GM12878 (cell line): ENCODE measurements at regions not wholly inside any gene's neighbourhood (a gene's known extent, or its start where the extent isn't known, plus 50 kb on each side); places are given as distances from the start of the nearest gene placed in this dataset.

Source experiments
- ASH2L ChIP-seq: fragments of 300-600, 200-600 bp; sonication (generic); IDR thresholded peaks from 2 replicates; pipeline ENCODE4 v1.6.1; 2017; ENCODE audit warnings: low read depth, mild to moderate bottlenecking, borderline replicate concordance
- BCL11A ChIP-seq: IDR thresholded peaks from 2 replicates; pipeline ENCODE4 v1.6.1; 2011; ENCODE audit warnings: low read depth, low read length
- CBX3 ChIP-seq: fragments of 200-600 bp; sonication (generic); IDR thresholded peaks from 2 replicates; pipeline ENCODE4 v1.6.1; 2016; ENCODE audit warnings: low read depth, borderline replicate concordance
- CHD1 ChIP-seq: IDR thresholded peaks from 2 replicates; pipeline ENCODE4 v1.6.1; 2012; ENCODE audit warnings: low read depth, low read length, improper control_type of control experiment
- HDAC2 ChIP-seq: fragments of 200-600 bp; sonication (generic); IDR thresholded peaks from 2 replicates; pipeline ENCODE4 v1.6.1; 2017
- KDM1A ChIP-seq: fragments of 200-600 bp; sonication (generic); IDR thresholded peaks from 2 replicates; pipeline ENCODE4 v1.6.1; 2016; ENCODE audit warnings: borderline replicate concordance
- MEF2A ChIP-seq: IDR thresholded peaks from 2 replicates; pipeline ENCODE4 v1.6.1; 2011; ENCODE audit warnings: low read depth, mild to moderate bottlenecking, low read length, moderate library complexity; ENCODE audit not compliant: insufficient read depth
- NFXL1 ChIP-seq: fragments of 450-650 bp; IDR thresholded peaks from 2 replicates; pipeline ENCODE4 v1.6.1; 2017; ENCODE audit warnings: antibody characterized with exemption, mild to moderate bottlenecking, borderline replicate concordance
- NR2C2 ChIP-seq: IDR thresholded peaks from 2 replicates; pipeline ENCODE4 v1.6.1; 2011; ENCODE audit warnings: borderline replicate concordance, low read depth; ENCODE audit not compliant: control insufficient read depth, insufficient read length
- PKNOX1 ChIP-seq: fragments of 450-650 bp; IDR thresholded peaks from 2 replicates; pipeline ENCODE4 v1.6.1; 2016; ENCODE audit warnings: mild to moderate bottlenecking
- RAD21 ChIP-seq: IDR thresholded peaks from 2 replicates; pipeline ENCODE4 v1.6.1; 2011; ENCODE audit warnings: mild to moderate bottlenecking, low read depth, low read length, moderate library complexity; ENCODE audit not compliant: insufficient read depth
- REST ChIP-seq: IDR thresholded peaks from 2 replicates; pipeline ENCODE4 v1.6.1; 2012; ENCODE audit warnings: mild to moderate bottlenecking, low read depth, low read length
- TBL1XR1 ChIP-seq: IDR thresholded peaks from 2 replicates; pipeline ENCODE4 v1.6.1; 2012; ENCODE audit warnings: low read depth, low read length, improper control_type of control experiment
- TF ChIP-seq, protein P1 (sequence below): fragments of 450-650 bp; IDR thresholded peaks from 2 replicates; pipeline ENCODE4 v1.6.1; 2017; ENCODE audit warnings: borderline replicate concordance

DNA sequence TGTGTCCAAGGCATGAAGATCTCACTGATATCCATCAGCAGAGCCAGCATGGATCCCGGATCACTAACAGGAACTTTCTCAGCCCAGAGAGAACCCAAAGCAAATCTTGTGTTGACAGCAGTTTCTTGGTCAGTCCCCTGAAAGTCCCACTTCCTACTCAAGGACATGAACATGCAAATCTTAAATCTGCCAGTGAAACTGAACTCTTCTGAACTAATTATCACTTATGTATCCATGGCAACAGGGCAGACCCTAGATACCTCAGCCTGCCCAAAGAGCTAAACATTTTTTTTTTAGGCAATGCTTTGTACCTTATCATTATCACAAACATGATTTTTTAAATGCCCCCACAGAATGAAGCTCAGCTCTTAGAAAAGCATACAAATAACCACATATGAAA lies 127.8 kb upstream of the DDX18 start (continued):
- TF ChIP-seq, protein P1, sequence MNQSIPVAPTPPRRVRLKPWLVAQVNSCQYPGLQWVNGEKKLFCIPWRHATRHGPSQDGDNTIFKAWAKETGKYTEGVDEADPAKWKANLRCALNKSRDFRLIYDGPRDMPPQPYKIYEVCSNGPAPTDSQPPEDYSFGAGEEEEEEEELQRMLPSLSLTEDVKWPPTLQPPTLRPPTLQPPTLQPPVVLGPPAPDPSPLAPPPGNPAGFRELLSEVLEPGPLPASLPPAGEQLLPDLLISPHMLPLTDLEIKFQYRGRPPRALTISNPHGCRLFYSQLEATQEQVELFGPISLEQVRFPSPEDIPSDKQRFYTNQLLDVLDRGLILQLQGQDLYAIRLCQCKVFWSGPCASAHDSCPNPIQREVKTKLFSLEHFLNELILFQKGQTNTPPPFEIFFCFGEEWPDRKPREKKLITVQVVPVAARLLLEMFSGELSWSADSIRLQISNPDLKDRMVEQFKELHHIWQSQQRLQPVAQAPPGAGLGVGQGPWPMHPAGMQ = no peak
- no peak for TF ChIP-seq NFXL1
- TF ChIP-seq CBX3 = no peak
- no peak for TF ChIP-seq NR2C2
- no peak for TF ChIP-seq BCL11A
- TF ChIP-seq PKNOX1 = no peak; the same call in 1 of the 2 replicates
- TF ChIP-seq HDAC2 = no peak
- no peak for TF ChIP-seq CHD1
- no peak for TF ChIP-seq ASH2L
- no peak for TF ChIP-seq TBL1XR1
- no peak for TF ChIP-seq RAD21
- TF ChIP-seq KDM1A = no peak
- no peak for TF ChIP-seq MEF2A
- TF ChIP-seq REST = no peak
- TF ChIP-seq, all 136 proteins: peak for 17
